Peyer's patch (tissue), 4 donors: ENCODE measurements at regions not wholly inside any gene's neighbourhood (a gene's known extent, or its start where the extent isn't known, plus 50 kb on each side); places are given as distances from the start of the nearest gene placed in this dataset.

Experiments
- CTCF ChIP-seq, 6 experiments: fragments of 450-650 bp in 4 of 6; fragments of 200-600 bp in 2 of 6; sonication (generic) in 1 of 6; IDR thresholded peaks; one replicate each; pipeline ENCODE4 v1.5.1; 2017 to 2019; ENCODE audit warnings: antibody characterized with exemption in 6 of 6, mild to moderate bottlenecking in 3 of 6, moderate library complexity in 1 of 6
- POLR2A ChIP-seq, 2 donors: fragments of 450-650 bp; IDR thresholded peaks; one replicate each; pipeline ENCODE4 v1.5.1; 2017; ENCODE audit warnings: antibody characterized with exemption in 2 of 2, mild to moderate bottlenecking in 2 of 2, moderate library complexity in 2 of 2

- no peak for TF ChIP-seq CTCF (IDR thresholded peaks at IDR 0.05)
- TF ChIP-seq POLR2A (IDR thresholded peaks at IDR 0.05) = no peak
Measured at GRCh38 chr2:194999771-195000170, 657.3 kb upstream of the SLC39A10 start.
